ENCODE measurements at regions not wholly inside any gene's neighbourhood (a gene's known extent, or its start where the extent isn't known, plus 50 kb on each side); places are given as distances from the start of the nearest gene placed in this dataset.

GRCh38 chr4:53704329-53704728, 113.0 kb upstream of the LNX1 start:
- no peaks in the 10 kb centered on the region; the same call in none of the 2 replicates for H3K4me1 ChIP-seq (ENCODE audit: control insufficient read depth, insufficient read depth, low read length)
- no peaks in the 10 kb centered on the region for H3K36me3 ChIP-seq (ENCODE audit: control insufficient read depth, insufficient read depth, low read length)
- DNase-seq (ENCODE audit: low read depth, low spot score) = no peak
- CTCF ChIA-PET = no interaction called here
- POLR2A ChIA-PET = no interaction called here
- no peak for ATAC-seq
- no peak overlapping the region for H3K4me3 ChIP-seq (ENCODE audit: low read depth in 2 of 2, low read length in 2 of 2)
- TF ChIP-seq POLR2AphosphoS5 (IDR thresholded peaks at IDR 0.05; ENCODE audit: low read depth, low read length) = no peak
- TF ChIP-seq REST (IDR thresholded peaks at IDR 0.05; ENCODE audit: insufficient read depth in 1 of 2, low read depth in 2 of 2, low read length in 1 of 2) = no peak
- no peak for TF ChIP-seq CTCF (IDR thresholded peaks at IDR 0.05)
- TF ChIP-seq TCF7L2 (IDR thresholded peaks at IDR 0.05; ENCODE audit: low read depth, low read length) = no peak
- no peak for TF ChIP-seq SIN3A (IDR thresholded peaks at IDR 0.05; ENCODE audit: borderline replicate concordance, insufficient read depth, low read depth, low read length)
- no TSS peak for BruUV-seq (replicated peaks)
- no peaks in the 10 kb centered on the region for H3K9me3 ChIP-seq (ENCODE audit: control insufficient read depth, insufficient read depth, low read depth, low read length)
- in situ Hi-C loops (cut with HindIII; ENCODE audit: low pct_unique_long_range_greater_than_20kb, low sequenced_read_pairs) (no loop called here), intact Hi-C loops (cut with micrococcal nuclease; ENCODE audit: unreplicated experiment) (no loop called here)
- no peaks in the 10 kb centered on the region for H3K27me3 ChIP-seq (ENCODE audit: control insufficient read depth, insufficient read depth, low read length)
- no peak overlapping the region for H3K27ac ChIP-seq (ENCODE audit: low read length)

- CTCF ChIA-PET = no interaction called here
- BruUV-seq (replicated peaks) = no TSS peak
- Histone ChIP-seq H3K27me3 (ENCODE audit: control insufficient read depth, insufficient read depth, low read length) (no peaks in the 10 kb centered on the region), H3K27ac (ENCODE audit: low read length) (no peak overlapping the region), H3K4me3 (ENCODE audit: low read depth in 2 of 2, low read length in 2 of 2) (peak overlapping the region in 1 of 2 experiments; percentile 50; a peak in 2 of 4 replicates), H3K9me3 (ENCODE audit: control insufficient read depth, insufficient read depth, low read depth, low read length) (no peaks in the 10 kb centered on the region), H3K36me3 (ENCODE audit: control insufficient read depth, insufficient read depth, low read length) (no peaks in the 10 kb centered on the region), H3K4me1 (ENCODE audit: control insufficient read depth, insufficient read depth, low read length) (no peaks in the 10 kb centered on the region; the same call in none of the 2 replicates)
- intact Hi-C loops (cut with micrococcal nuclease; ENCODE audit: unreplicated experiment) (no loop called here), in situ Hi-C loops (cut with HindIII; ENCODE audit: low pct_unique_long_range_greater_than_20kb, low sequenced_read_pairs) (no loop called here)
- ATAC-seq (no peak), DNase-seq (ENCODE audit: low read depth, low spot score) (no peak)
- POLR2A ChIA-PET = no interaction called here
- TF ChIP-seq POLR2AphosphoS5 (IDR thresholded peaks at IDR 0.05; ENCODE audit: low read depth, low read length) (no peak), SIN3A (IDR thresholded peaks at IDR 0.05; ENCODE audit: borderline replicate concordance, insufficient read depth, low read depth, low read length) (no peak), REST (IDR thresholded peaks at IDR 0.05; ENCODE audit: insufficient read depth in 1 of 2, low read depth in 2 of 2, low read length in 1 of 2) (no peak), CTCF (IDR thresholded peaks at IDR 0.05) (no peak), TCF7L2 (IDR thresholded peaks at IDR 0.05; ENCODE audit: low read depth, low read length) (no peak)
Measured at GRCh38 chr4:53703267-53703655, 112.0 kb upstream of the LNX1 start.

Measured in Panc1 (cell line).